ENCODE measurements at regions not wholly inside any gene's neighbourhood (a gene's known extent, or its start where the extent isn't known, plus 50 kb on each side); places are given as distances from the start of the nearest gene placed in this dataset.
"Not testable (repeated sequence)": the region's sequence is repeated elsewhere in the genome, so short reads cannot be mapped to it uniquely, and the experiment has no call there.

DNA sequence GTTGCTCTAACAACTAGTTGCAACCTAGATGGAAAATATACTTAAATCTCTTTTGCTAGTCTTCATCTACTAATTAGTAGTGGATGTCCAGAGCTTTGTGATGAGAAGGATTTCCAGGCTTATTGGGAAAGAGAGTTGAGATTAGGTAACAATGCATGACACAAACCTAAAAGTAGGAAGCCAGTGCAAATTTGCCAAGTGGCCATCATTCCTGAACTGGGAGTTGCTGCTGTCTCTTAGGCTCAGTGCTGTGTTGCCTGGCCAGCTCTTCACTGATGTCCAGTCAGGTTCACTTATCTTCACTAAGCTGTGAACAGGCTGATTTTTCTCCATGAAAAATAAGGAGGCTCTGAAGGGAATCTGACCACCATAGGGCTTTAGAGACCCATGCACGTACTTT is 105.6 kb upstream of the AMOT start:
- FAIRE-seq (no peak), DNase-seq (ENCODE audit: low spot score) (no peak)

- DNase-seq (ENCODE audit: low spot score) (no peak), FAIRE-seq (no peak)
Observed at GRCh38 chrX:112945826-112946225, 105.2 kb upstream of the AMOT start.

DNA sequence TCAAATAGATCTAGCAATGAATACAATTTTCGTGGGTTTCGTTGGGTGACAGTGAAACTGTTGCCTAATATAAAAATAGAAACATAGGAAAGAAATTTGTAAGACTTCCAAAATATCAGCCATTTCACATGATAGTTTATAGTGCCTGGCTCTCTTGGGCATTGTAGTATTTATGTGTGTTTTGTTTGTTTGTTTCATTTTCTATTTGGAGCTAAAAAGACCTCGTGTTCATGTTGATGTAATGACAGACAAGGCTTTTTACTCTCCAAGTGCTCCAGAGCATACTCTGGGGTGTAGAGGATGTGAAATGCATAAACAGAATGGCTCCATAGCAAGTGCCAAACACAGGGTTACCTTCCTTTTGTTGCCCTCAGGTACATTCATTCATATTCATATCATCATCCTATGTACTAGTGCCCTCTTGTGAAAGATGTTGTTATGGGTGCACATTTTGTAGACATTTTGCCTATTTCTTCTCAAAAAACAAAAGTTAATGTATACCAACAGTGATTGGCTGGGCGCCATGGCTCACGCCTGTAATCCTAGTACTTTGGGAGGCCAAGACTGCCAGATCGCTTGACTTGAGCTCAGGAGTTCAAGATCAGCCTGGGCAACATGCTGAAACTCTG is 100.7 kb upstream of the AMOT start:
- no peak for FAIRE-seq

GRCh38 chrX:112935029-112935428 is 94.4 kb upstream of the AMOT start:
- DNase-seq (ENCODE audit: low spot score): no peak
- no peak for FAIRE-seq

More for the DNA sequence above, 100.7 kb upstream of the AMOT start:
- DNase-seq (ENCODE audit: low spot score): no peak

- FAIRE-seq (no peak), DNase-seq (ENCODE audit: low spot score) (no peak)
Observed at GRCh38 chrX:112931900-112932299, 91.3 kb upstream of the AMOT start.

DNA sequence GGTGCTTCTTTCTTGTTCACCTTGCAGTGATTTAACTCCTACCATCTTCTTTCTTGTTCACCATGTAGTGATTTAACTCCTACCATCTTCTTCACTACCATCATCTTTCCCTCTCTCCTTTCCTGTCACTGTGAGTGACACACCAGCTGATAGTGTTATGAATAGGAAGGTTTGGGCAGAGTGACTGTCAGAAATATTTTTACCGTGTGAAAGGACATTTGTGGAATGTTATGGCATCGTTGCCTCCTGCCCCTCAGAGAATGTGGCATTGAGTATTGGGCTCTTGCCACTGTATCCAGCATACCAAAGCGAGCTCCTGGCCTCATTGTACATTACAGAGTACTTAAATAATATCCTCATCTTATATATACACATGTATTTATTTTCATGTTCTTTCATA is 90.8 kb upstream of the AMOT start:
- DNase-seq (ENCODE audit: low spot score) (no peak), FAIRE-seq (no peak)

DNA sequence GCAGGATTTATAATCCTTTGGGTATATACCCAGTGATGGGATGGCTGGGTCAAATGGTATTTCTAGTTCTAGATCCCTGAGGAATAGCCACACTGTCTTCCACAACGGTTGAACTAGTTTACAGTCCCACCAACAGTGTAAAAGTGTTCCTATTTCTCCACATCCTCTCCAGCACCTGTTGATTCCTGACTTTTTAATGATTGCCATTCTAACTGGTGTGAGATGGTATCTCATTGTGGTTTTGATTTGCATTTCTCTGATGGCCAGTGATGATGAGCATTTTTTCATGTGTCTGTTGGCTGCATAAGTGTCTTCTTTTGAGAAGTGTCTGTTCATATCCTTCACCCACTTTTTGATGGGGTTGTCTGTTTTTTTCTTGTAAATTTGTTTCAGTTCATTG is 82.8 kb upstream of the AMOT start:
- DNase-seq (ENCODE audit: low spot score); FAIRE-seq: not testable (repeated sequence)

DNA sequence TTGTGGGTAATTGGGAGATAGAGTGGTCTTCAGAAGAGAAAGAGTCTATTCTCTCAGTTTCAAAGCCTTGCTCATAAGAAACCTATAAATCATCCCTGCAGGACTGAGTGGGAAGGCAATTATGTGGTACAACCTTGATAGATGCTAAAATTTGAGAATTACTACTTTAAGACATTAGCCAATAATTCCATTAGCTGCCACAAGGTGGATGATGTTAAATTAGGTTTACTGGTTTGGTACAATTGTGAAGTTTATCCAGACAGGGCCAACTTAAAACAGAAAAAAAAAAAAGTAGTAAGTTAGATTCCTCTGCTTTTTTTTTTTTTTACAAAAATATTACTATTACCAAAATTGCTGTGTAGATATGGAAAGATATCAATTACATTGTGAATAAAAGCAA is 73.2 kb upstream of the AMOT start:
- no peak for DNase-seq (ENCODE audit: low spot score)
- no peak for FAIRE-seq

- no peak for FAIRE-seq
Observed at GRCh38 chrX:112910418-112910817, 69.8 kb upstream of the AMOT start.

GRCh38 chrX:112901869-112902725 is 61.5 kb upstream of the AMOT start:
- no peak for FAIRE-seq
- DNase-seq (ENCODE audit: low spot score): no peak

More at GRCh38 chrX:112910418-112910817, 69.8 kb upstream of the AMOT start:
- DNase-seq (ENCODE audit: low spot score): no peak

DNA sequence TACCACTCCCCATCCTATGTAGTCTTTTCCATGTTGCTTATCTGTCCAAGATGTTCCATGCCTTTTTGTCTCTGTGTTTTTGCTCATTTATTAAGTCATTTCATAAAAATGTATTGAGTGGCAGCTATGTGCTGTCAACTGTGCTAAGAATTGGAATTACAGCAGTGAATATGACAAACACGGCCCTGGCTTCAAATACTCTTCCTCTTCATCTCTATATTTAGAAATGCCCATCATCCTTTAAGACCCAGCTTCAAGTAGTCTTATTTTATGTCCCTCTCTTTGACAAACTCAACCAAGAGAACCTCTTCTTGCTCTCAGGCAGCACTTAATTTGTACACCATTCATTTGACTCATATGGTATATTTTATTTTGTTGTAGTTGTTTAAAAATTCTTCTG is 55.4 kb upstream of the AMOT start:
- DNase-seq (ENCODE audit: low spot score) (no peak), FAIRE-seq (no peak)

Measured in RCC 7860 (cell line).